GM19467 (cell line): ENCODE measurements at regions not wholly inside any gene's neighbourhood (a gene's known extent, or its start where the extent isn't known, plus 50 kb on each side); places are given as distances from the start of the nearest gene placed in this dataset.
"Not testable (repeated sequence)": the region's sequence is repeated elsewhere in the genome, so short reads cannot be mapped to it uniquely, and the experiment has no call there.

ENCODE experiments used
- ATAC-seq: cut with Tn5 transposase; IDR thresholded peaks from one replicate; pipeline ENCODE4 v1.9.1; 2021; ENCODE audit warnings: mild to moderate bottlenecking, moderate library complexity; ENCODE audit not compliant: unreplicated experiment

DNA sequence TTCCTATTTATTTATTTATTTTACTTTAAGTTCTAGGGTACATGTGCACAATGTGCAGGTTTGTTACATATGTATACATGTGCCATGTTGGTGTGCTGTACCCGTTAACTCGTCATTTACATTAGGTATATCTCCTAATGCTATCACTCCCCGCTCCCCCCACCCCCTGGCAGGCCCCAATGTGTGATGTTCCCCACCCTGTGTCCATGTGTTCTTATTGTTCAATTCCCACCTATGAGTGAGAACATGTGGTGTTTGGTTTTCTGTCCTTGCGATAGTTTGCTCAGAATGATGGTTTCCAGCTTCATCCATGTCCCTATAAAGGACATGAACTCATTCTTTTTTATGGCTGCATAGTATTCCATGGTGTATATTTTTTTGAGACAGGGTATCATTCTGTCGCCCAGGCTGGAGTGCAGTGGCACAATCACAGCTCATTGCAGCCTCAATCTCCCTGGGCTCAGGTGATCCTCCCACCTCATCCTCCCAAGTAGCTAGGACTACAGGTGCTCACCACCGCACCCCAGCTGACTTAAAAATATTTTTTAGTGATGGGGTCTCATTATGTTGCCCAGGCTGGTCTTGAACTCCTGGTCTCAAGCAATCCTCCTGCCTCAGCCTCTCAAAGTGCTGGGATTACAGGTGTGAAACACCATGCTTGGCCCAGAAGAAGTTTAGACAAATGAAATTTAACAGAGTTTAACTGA, 140.6 kb downstream of the NPIPB5 start:
- not testable (repeated sequence) for ATAC-seq

DNA sequence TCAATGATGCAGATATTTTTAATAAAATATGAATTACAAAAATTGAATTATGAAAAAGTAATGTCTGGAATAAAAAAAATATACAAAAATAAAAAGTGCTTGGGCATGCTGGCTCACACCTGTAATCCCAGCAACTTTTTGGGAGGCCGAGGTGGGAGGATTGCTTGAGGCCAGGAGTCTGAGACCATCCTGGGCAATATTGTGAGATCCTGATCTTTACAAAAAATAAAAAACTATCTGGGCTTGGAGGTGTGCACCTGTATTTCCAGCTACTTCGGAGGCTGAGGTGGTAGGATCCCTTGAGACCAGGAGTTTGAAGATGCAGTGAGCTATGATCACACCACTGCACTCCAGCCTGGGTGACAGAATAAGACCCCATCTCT, 141.8 kb downstream of the NPIPB5 start:
- ATAC-seq = no peak

DNA sequence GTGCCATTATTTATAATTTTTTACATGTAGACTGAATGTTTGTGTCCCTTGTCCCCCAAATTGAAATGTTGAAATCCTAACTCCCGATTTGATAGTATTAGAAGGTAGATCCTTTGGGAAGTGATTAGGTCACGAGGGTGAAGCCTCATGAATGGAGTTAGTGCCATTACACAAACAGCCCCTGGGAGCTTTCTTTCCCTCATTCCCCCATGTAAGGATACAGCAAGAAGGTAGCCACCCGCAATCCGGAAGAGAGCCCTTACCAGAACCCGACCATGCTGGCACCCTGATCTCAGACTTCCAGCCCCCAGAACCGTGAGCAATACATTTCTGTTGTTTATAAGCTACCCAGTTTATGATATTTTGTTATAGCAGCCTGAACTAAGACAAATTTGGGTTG, 143.2 kb downstream of the NPIPB5 start:
- no peak for ATAC-seq

DNA sequence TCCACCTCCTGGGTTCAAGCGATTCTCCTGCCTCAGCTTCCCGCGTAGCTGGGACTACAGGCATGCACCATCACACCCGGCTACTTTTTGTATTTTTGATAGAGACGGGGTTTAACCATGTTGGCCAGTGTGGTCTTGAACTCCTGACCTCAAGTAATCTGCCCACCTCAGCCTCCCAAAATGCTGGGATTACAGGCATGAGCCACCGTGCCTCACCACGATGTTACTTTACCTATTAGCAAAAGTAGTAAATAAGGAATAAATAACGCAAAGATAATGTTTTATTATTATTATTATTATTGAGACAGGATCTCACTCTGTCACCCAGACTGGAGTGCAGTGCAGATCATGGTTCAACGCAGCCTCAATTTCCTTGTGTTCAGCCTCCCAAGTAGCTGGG, 145.9 kb downstream of the NPIPB5 start:
- ATAC-seq = not testable (repeated sequence)

DNA sequence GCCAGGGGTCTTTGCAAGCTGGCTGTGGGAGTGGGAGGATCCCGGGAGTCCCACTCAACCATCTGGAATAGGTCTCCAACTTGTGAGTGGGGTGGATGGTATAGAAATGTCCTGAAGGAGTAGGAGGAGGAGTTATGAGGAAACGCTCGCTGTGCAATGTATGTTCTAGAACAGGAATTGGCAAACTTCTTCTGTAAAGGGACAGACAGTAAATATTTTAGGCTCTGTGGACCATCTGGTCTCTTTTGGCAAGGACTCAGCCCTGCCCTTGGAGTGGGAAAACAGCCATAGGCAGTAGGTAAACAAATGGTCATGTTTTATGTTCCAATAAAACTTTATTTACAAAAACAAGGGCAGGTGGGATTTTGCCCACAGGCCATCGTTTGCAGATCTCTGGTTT, 149.2 kb downstream of the NPIPB5 start:
- no peak for ATAC-seq

DNA sequence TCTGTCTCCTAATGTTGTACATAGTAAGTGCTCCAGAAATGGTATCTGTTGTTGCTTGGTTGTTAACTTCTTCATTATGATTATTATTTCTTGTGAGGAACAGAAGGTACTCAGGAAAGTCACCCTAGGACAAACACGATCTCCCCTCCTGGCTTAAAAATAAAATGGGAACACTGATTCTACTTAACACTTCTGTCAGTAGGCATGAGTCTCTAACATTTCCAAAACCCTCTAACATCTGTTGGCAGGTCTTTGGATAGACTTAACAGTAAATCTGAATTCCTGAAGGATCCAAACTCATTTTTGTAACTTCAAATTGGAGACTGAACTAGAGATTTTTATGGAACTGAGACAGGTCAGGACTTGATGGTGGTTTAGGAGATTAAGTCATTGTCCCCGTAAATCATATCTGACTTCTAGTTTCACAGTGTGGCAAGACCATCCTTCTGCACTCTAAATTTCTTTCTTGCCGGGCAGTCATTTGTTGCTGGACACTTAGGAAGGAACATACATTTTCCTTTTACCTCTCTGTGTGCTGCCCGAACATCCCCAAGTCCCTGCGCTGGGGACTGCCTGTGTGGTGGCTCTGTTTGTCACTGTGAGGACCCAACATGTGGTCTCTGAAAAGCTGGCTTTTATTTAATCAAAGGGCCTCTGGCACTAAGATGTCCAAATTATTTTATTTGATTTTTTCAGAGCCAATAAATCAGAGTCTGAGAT, 149.9 kb downstream of the NPIPB5 start:
- no peak for ATAC-seq

DNA sequence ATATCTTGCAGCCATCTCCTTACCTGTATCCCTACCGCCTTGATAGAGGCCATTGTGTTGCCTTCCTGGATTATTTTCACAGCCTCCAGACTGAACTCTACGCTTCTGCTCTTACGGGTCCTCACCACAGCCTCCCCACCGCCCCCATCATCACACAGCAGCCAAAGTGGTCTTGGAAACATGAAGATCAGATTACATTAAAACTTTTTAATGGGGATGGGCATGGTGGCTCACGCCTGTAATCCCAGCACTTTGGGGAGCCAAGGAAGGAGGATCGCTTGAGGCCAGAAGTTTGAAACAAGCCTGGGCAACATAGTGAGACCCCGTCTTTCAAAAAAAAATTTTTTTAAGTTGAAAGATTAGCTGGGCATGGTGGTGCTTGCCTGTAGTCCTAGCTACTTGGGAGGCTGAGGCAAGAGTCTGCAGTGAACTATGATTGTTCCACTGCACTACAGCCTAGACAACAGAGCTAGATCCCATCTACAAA, 150.5 kb downstream of the NPIPB5 start:
- ATAC-seq = no peak

DNA sequence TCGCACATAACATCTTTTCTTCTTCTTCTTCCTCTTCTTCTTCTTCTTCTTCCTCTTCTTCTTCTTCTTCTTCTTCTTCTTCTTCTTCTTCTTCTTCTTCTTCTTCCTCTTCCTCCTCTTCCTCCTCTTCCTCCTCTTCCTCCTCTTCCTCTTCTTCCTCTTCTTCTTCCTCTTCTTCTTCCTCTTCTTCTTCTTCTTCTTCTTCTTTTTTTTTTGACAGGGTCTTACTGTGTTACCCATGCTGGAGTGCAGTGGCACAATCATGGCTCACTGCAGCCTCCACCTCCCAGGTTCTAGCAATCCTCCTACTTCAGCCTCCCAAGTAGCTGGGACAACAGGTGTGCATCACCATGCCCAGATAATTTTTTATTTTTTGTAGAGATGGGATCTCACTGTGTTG, 151.0 kb upstream of the HS3ST2 start:
- ATAC-seq = not testable (repeated sequence)

DNA sequence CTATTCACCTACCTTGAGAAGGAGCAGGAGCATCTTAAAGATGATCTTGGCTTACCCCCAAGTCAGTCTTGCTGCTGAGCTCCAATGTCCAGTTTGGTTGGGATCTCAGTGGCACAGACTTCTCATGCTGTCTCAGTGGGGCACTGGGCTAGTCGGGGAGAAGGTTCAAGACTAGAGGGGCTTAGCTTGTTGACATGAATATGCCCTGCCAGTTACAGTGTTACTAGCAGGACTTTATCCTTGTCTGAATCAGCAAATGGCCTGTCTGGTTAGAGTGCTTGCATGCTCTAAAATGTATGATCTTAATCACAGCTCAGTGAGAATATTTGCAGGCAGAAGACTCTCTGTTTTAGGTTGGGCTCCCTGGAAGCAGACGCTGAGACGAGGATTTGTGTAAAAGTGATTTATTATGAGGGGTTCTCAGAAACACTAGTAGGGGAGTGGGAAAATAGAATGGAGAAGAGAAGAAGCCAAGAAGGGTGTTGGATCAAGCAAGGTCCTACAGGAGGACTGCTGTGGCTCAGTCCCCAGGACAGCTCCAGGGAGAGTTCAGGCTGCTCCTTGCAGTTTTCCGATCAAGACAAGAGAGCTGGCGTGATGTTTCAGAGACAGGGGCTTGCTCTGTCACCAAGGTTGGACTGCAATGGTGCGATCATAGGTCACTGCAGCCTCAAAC, 150.4 kb upstream of the HS3ST2 start:
- ATAC-seq = no peak

DNA sequence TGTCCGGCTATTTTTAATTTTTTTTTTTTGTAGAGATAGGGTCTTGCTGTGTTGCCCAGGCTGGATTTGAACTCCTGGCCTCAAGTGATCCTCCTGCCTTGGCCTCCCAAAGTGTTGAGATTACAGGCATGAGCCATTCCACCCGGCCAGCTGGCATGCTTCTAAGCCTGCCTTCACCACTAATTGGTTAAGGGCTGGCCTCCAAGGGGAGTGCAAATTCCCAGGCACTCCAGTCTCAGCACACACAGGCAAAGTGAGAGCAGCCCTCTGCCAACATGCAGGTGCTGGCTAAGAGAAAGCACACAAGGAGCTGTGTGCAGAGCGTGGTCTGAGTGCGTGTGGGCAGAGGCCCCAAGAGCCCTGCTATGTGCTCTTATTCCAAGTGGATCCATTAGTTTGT, 149.8 kb upstream of the HS3ST2 start:
- ATAC-seq = no peak

DNA sequence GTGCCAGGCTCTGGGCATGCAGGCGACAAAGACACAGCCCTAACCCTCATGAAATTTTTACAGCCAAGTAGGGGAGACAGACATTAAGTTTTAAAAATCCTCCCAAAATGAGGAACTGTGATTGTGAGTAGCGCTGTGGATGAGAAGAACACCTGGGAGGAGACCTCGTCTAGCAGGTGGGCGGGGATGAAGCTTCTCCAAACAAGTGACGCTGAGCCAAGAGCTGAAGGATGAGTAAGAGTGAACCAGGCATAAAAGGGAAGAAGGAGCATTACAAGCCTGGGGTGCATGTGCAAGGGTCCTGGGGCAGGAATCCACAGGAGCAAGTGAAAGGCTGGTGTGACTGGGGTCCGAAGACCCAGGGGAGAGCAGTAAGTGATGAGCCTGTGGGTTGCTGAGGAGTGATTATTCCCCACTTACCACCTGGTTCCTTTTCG, 149.4 kb upstream of the HS3ST2 start:
- no peak for ATAC-seq

DNA sequence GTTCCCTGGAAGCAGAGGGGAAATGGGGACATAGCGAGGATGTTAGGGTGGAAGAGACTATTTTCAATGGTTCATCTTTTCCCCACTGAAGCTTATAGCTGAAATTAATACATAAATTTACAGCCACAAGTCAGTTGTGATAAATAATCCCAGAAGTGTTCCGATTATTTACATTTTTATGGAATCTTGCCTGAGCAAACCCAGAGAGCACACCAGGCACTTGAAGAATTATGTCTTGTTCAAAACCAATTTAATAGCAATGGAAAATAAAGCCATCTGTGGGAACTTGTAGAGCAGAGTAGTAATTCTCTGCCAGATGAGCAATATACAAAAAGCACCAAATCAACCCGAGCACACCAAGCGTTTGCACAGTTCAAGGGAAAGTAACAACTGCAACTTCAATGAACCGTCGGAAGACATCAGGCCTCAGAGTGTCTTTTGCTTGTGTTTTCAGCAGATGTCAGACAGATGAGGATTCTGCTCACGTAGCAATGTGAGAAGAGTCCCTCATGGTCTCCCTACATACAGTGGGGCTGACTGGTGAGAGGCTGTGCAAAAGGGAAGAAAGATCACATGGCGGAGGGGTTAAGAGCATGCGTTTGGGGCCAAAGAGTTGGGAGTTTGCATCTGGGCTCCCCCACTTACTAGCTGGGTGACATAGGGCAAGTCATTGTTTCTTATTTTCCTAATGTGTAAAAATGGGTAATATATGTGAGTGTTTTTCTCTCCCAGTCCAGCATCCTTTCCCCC, 148.7 kb upstream of the HS3ST2 start:
- ATAC-seq = no peak

DNA sequence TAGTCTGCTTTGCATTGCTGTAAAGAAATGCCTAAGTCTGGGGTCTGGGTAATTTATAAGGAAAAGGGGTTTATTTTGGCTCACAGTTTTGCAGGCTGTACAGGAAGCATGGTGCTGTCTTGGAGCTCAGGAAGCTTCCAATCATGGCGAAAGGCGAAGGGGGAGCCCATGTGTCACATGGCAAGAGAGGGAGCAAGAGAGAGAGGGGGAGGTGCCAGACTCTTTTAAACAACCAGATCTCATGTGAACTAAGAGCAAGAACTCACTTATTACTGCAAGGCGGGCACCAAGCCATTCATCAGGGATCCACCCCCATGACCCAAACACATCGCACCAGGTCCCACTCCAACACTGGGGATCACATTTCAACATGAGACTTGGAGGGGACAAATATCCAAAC, 148.2 kb upstream of the HS3ST2 start:
- no peak for ATAC-seq

DNA sequence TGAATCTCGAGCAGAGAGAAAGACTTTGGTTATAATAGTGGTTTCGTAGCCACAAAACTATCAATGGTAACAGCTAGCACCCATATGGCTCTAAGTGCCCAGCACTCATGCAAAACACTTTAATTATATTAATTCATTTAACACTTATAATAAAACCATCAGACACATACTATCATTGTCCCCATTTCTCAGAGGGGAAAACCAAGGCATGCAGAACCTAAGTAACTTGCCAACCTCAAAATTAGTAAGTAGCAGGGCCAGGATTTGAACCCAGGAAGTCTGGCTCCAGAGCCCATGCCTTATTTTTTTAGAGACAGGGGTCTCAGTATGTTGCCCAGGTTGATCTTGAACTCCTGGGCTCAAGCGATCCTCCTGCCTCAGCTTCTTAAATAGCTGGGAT, 145.6 kb upstream of the HS3ST2 start:
- ATAC-seq = no peak

DNA sequence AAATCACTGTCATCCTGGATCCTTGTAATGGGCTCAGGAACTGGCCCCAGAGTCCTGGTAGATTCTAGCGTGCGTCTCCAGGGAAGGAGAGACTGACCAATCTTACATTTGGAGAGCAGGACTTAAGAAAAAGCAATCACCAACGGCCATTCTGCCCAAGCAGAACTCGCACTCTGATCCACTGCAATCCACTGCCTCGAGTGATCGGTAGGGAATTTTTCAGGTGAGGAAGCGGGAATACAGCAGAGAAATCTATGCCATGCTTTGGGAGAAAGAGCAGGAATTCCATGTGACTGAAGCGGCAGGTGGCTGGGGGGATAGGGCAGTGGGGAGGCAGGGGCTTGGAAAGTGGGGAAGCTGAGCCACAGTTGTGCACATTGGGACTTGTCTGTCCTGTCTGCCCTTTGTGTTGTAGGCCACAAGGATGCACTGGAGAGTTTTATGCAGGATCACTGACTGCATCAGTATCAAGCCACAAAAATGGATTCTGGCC, 143.9 kb upstream of the HS3ST2 start:
- no peak for ATAC-seq

DNA sequence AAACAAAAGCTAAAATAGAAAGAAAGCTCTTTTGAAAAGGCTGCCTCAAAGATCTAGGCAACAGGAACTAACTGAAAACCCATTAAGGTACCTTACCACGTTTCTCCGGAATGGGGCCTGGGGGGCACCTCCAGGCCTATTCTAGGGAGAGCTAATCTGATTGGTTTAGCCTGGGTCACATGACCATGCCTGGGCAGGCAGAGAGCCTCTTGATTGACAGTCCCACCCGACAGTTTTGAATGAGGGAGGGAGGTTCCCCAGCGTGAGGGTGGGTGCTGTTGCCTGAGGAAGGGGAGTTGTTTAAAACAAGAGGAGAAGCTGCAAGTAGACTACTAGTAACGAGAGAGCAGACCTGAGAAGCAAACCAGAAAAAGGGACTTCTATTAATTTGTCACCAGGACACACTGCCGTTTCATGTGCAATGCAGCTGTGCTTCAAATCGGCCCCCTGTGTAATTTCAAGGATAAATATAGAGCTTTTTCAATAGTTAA, 143.4 kb upstream of the HS3ST2 start:
- ATAC-seq = no peak

DNA sequence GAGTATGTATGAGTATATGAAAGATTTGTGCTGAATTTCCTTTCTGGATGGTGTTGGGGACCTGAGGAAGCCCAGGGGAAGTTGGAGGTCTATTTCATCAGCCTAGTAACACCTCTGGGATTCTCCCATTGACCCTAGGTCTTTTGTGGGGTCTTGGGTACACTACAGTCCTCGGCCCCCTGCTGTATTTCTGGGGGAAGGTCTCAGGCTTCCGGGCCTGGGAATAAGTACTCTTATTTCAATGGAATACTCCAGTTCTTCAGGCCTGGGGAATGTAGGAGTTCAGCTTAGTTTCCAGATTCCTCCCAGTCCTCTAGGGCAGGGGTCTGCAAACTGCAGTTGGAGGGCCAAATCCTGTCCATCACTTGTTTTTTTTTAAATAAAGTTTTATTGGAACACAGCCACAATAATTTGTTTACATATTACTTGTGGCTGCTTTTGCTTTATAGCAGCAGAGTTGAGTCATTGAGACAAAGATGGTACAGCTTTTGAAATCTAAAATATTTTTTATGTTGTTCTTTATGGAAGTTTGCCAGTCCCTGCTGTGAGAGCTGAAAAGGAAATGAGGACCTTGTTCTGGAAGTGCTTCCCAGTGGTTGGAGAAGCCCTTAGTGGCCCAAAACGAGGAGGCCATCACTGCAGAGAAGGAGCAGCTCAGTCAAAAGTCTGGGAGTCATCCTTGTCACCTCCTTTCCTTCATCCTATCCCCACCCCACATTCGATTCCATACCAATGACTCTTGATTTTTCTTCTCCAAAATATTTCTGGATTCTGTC, 142.5 kb upstream of the HS3ST2 start:
- no peak for ATAC-seq

DNA sequence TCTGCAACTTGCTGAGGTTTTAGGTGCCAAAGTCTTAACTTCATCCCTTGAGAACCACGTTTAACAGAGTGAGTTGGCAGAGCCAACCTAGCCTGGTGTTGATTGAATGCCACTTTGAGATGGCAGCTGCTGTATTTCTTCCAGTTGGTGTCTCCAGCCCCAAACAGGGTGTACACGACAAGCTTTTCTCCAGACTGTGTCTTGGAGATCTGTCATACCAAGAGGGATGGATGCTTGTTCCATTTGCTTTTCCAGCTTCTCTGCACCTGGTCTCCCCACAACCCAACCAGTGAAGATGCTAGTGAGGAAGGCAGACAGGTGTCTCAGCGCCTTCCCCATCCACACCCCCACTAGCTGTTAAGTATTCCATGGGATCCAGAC, 141.1 kb upstream of the HS3ST2 start:
- no peak for ATAC-seq

DNA sequence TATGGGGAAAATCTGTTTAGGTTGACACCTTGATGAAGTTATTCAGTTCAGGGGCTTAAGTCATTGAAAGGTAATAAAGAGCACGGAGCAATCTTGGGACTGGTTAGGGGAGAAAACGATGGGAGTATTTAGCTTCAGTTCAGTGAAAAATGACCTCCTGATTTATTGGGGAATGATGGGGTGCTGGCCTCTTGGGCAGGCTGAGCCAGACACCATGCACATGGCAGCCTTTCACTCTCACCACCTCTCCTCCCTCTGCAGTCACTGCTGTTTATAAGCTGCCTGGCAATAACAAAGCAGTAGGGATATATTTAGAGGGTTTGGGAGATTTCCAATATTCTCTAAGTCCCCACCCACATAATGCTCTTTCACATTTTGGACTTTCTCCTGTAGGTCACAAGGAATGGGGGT, 140.5 kb upstream of the HS3ST2 start:
- no peak for ATAC-seq

DNA sequence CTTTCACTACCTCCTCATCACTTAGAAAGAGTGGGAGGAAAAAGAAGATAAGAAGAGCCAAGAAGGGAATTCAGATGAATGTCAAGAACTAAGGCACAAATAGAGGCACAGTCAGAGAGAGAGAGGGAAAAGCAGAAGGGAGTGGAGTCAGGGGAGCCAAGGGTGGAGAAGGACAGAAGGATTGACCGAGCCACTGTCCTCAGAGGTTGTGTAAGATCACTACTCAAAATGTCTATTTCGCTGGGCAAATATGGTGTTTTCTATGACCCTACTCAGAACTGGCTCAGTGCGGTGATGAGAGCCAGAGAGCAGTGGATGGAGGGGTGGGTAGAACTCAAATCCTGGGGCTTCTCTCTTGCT, 139.2 kb upstream of the HS3ST2 start:
- ATAC-seq = no peak
